Vagina (tissue), 2 donors: ENCODE measurements at regions not wholly inside any gene's neighbourhood (a gene's known extent, or its start where the extent isn't known, plus 50 kb on each side); places are given as distances from the start of the nearest gene placed in this dataset.

Experiments used
- POLR2A ChIP-seq, 2 donors: fragments of 450-650 bp; IDR thresholded peaks; one replicate each; pipeline ENCODE4 v1.6.1; 2017; ENCODE audit warnings: antibody characterized with exemption in 2 of 2, mild to moderate bottlenecking in 2 of 2, moderate library complexity in 2 of 2
- TF ChIP-seq, protein P1 (sequence below), 3 experiments: fragments of 450-650 bp in 2 of 3; fragments of 200-600 bp in 1 of 3; sonication (generic) in 1 of 3; IDR thresholded peaks; one replicate each; pipeline ENCODE4 v1.5.1; 2017 to 2019; ENCODE audit warnings: antibody characterized with exemption in 3 of 3, mild to moderate bottlenecking in 2 of 3, moderate library complexity in 2 of 3

- TF ChIP-seq, protein P1, sequence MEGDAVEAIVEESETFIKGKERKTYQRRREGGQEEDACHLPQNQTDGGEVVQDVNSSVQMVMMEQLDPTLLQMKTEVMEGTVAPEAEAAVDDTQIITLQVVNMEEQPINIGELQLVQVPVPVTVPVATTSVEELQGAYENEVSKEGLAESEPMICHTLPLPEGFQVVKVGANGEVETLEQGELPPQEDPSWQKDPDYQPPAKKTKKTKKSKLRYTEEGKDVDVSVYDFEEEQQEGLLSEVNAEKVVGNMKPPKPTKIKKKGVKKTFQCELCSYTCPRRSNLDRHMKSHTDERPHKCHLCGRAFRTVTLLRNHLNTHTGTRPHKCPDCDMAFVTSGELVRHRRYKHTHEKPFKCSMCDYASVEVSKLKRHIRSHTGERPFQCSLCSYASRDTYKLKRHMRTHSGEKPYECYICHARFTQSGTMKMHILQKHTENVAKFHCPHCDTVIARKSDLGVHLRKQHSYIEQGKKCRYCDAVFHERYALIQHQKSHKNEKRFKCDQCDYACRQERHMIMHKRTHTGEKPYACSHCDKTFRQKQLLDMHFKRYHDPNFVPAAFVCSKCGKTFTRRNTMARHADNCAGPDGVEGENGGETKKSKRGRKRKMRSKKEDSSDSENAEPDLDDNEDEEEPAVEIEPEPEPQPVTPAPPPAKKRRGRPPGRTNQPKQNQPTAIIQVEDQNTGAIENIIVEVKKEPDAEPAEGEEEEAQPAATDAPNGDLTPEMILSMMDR (IDR thresholded peaks at IDR 0.05): no peak
- no peak for TF ChIP-seq POLR2A (IDR thresholded peaks at IDR 0.05)
Observed at GRCh38 chrX:22585831-22586230, 313.1 kb downstream of the CBLL2 start.
